ENCODE measurements at regions not wholly inside any gene's neighbourhood (a gene's known extent, or its start where the extent isn't known, plus 50 kb on each side); places are given as distances from the start of the nearest gene placed in this dataset.

GRCh38 chrX:116277351-116278225, 107.0 kb downstream of the AGTR2 start:
- Histone ChIP-seq H3K27me3 (ENCODE audit: control insufficient read depth, insufficient read depth, low read length) (no peaks in the 10 kb centered on the region), H3K4me2 (ENCODE audit: low read depth, low read length) (no peak overlapping the region), H3K9ac (ENCODE audit: low read depth, low read length) (no peak overlapping the region), H3K23ac (ENCODE audit: low read depth, low read length) (no peak overlapping the region), H3K14ac (replicated peaks; ENCODE audit: low read depth, low read length) (no peak overlapping the region), H3K9me1 (ENCODE audit: insufficient read depth, low read length) (no peaks in the 10 kb centered on the region), H4K8ac (ENCODE audit: low read depth in 2 of 2, low read length in 2 of 2) (no peak overlapping the region), H3K18ac (ENCODE audit: low read depth, low read length) (no peak overlapping the region), H2AK5ac (ENCODE audit: low read depth, low read length) (no peak overlapping the region), H2BK15ac (ENCODE audit: low read depth, low read length) (no peak overlapping the region), H4K20me1 (ENCODE audit: insufficient read depth, low read length) (no peaks in the 10 kb centered on the region), H3K4me1 (ENCODE audit: control insufficient read depth, insufficient read depth, low read length) (no peaks in the 10 kb centered on the region), H2BK5ac (ENCODE audit: low read depth, low read length, poor library complexity, severe bottlenecking) (no peak overlapping the region), H4K5ac (ENCODE audit: low read depth, low read length) (no peak overlapping the region), H3K4ac (ENCODE audit: low read depth, low read length) (no peak overlapping the region), H3K9me3 (ENCODE audit: control insufficient read depth, insufficient read depth, low read length) (no peaks in the 10 kb centered on the region), H3K4me3 (ENCODE audit: insufficient read depth, low read depth, low read length) (no peak overlapping the region), H2BK20ac (ENCODE audit: low read depth, low read length) (no peak overlapping the region), H3K56ac (ENCODE audit: extremely low read depth, insufficient read depth, low read length) (no peak overlapping the region), H3K36me3 (ENCODE audit: control insufficient read depth, insufficient read depth, low read length) (no peaks in the 10 kb centered on the region), H2AFZ (replicated peaks; ENCODE audit: low read length, poor library complexity) (no peak overlapping the region), H2BK120ac (ENCODE audit: low read depth, low read length) (no peak overlapping the region), H4K91ac (ENCODE audit: insufficient read depth, low read depth, low read length) (no peak overlapping the region), H3K79me1 (ENCODE audit: low read depth in 1 of 2, low read length in 2 of 2) (no peaks in the 10 kb centered on the region), H3K27ac (ENCODE audit: insufficient read depth, low read length) (no peak overlapping the region), H2AK9ac (replicated peaks; ENCODE audit: low read depth, low read length, poor library complexity) (no peak overlapping the region)
- ATAC-seq (ENCODE audit: low read depth) = no peak
- in situ Hi-C loops (cut with MboI; ENCODE audit: low sequenced_read_pairs) = no loop called here
- dilution Hi-C loops (cut with HindIII; ENCODE audit: low sequenced_read_pairs, unreplicated experiment) = no loop called here
- BruUV-seq (replicated peaks) = no TSS peak
- no CpG with 5 or more reads among the region's 7 CpGs for WGBS, 2 experiments (ENCODE audit: extremely low coverage in 2 of 2, insufficient read length in 1 of 2)
- intact Hi-C loops (cut with micrococcal nuclease) = no loop called here
- ChIA-PET POLR2A (ENCODE audit: unreplicated experiment) (no interaction called here), CTCF (no interaction called here)
- DNase-seq = no peak
- TF ChIP-seq RFX5 (IDR thresholded peaks at IDR 0.05; ENCODE audit: low read depth, low read length) (no peak), BHLHE40 (IDR thresholded peaks at IDR 0.05; ENCODE audit: low read depth, low read length) (no peak), MAFK (IDR thresholded peaks at IDR 0.05; ENCODE audit: low read depth, low read length) (no peak), RAD21 (IDR thresholded peaks at IDR 0.05; ENCODE audit: low read length) (no peak), CHD1 (IDR thresholded peaks at IDR 0.05; ENCODE audit: low read depth, low read length) (no peak), USF2 (IDR thresholded peaks at IDR 0.05; ENCODE audit: low read depth, low read length) (no peak), MXI1 (IDR thresholded peaks at IDR 0.05; ENCODE audit: borderline replicate concordance, low read depth, low read length) (no peak), MAZ (IDR thresholded peaks at IDR 0.05; ENCODE audit: borderline replicate concordance, low read depth, low read length) (no peak), RCOR1 (IDR thresholded peaks at IDR 0.05; ENCODE audit: insufficient replicate concordance, low read length) (no peak), CEBPB (IDR thresholded peaks at IDR 0.05; ENCODE audit: low read depth, low read length) (no peak), NFE2L2 (IDR thresholded peaks at IDR 0.05; ENCODE audit: low read depth, low read length) (no peak), ELK1 (IDR thresholded peaks at IDR 0.05; ENCODE audit: borderline replicate concordance, low read depth, low read length) (no peak), FOS (IDR thresholded peaks at IDR 0.05; ENCODE audit: low read depth, low read length) (no peak), SMC3 (IDR thresholded peaks at IDR 0.05; ENCODE audit: low read depth, low read length) (no peak), POLR2A (IDR thresholded peaks at IDR 0.05; ENCODE audit: low read depth, low read length) (no peak), CTCF (conservative IDR thresholded peaks at IDR 0.05; ENCODE audit: low read depth, low read length) (no peak)

Data from IMR-90 (cell line).